LNCaP clone FGC (cell line): ENCODE measurements at regions not wholly inside any gene's neighbourhood (a gene's known extent, or its start where the extent isn't known, plus 50 kb on each side); places are given as distances from the start of the nearest gene placed in this dataset.

Experiments
- DNase-seq: peaks from one replicate; pipeline ENCODE4 v3.0.0-alpha.2; 2011; ENCODE audit warnings: low read depth
- H3K4me3 ChIP-seq: 2 replicates; pipeline ENCODE4 v1.5.1; 2011; ENCODE audit warnings: mild to moderate bottlenecking, low read depth, low read length, control low read depth
- TF ChIP-seq, protein P1 (sequence below): IDR thresholded peaks from 2 replicates; pipeline ENCODE4 v1.5.1; 2012; ENCODE audit warnings: mild to moderate bottlenecking; ENCODE audit not compliant: control insufficient read depth, insufficient read depth; ENCODE audit errors: extremely low read depth

DNA sequence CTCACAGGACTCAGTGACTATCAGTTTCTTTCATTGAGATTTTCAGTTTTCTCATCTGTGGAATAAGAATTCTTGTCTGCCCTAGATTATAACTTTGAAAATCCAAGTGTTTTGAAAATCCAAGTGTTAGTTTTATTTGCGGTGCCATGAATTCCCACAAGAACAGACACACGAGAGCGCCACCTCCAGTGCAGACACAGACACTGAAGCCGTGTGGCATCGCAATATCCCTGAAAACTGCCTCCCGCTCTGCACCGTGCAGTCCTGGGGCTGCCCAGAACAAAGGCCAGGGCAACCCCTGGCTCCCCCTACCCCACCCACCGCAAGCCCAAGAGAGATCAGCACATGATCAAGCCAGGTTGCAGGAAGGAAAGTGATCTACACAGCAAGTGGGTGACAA, 229.5 kb upstream of the ASIC2 start:
- TF ChIP-seq, protein P1, sequence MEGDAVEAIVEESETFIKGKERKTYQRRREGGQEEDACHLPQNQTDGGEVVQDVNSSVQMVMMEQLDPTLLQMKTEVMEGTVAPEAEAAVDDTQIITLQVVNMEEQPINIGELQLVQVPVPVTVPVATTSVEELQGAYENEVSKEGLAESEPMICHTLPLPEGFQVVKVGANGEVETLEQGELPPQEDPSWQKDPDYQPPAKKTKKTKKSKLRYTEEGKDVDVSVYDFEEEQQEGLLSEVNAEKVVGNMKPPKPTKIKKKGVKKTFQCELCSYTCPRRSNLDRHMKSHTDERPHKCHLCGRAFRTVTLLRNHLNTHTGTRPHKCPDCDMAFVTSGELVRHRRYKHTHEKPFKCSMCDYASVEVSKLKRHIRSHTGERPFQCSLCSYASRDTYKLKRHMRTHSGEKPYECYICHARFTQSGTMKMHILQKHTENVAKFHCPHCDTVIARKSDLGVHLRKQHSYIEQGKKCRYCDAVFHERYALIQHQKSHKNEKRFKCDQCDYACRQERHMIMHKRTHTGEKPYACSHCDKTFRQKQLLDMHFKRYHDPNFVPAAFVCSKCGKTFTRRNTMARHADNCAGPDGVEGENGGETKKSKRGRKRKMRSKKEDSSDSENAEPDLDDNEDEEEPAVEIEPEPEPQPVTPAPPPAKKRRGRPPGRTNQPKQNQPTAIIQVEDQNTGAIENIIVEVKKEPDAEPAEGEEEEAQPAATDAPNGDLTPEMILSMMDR = peak; percentile 24; the same call in 1 of the 2 replicates
- H3K4me3 ChIP-seq = no peak overlapping the region
- DNase-seq = no peak

DNA sequence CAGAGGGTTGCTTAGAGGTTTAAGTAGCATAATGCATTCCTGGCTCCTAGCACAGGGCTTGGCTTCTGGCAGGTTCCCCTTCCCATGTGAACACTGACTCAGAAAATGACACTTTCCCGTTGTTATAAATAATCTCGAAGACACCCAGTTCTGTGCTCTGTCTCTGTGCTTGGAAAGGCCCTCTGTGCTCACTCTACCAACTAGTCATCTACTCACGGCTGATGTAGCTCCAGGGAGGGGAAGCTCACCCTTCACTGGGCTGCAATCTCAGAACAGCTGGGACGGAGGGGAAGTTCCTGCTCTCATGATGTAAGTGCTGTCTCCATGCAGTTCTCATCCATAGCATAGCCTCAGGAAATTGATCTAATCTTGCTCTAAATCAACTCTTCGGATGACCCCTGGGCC, 230.5 kb upstream of the ASIC2 start:
- TF ChIP-seq, protein P1 = no peak
- no peak for DNase-seq
- no peak overlapping the region for H3K4me3 ChIP-seq

- H3K4me3 ChIP-seq = no peak overlapping the region
- no peak for DNase-seq
- TF ChIP-seq, protein P1 = no peak
These were observed 232.1 kb upstream of the ASIC2 start for GRCh38 chr17:33525186-33525585.

- TF ChIP-seq, protein P1 = no peak
- no peak for DNase-seq
- no peak overlapping the region for H3K4me3 ChIP-seq
These were observed 233.6 kb upstream of the ASIC2 start for GRCh38 chr17:33526717-33527116.

- TF ChIP-seq, protein P1 = no peak
- no peak for DNase-seq
- no peak overlapping the region for H3K4me3 ChIP-seq
These were observed 234.2 kb upstream of the ASIC2 start for GRCh38 chr17:33527290-33527689.

- TF ChIP-seq, protein P1 = no peak
- DNase-seq = no peak
- no peak overlapping the region for H3K4me3 ChIP-seq
These were observed 235.8 kb upstream of the ASIC2 start for GRCh38 chr17:33528846-33529245.

DNA sequence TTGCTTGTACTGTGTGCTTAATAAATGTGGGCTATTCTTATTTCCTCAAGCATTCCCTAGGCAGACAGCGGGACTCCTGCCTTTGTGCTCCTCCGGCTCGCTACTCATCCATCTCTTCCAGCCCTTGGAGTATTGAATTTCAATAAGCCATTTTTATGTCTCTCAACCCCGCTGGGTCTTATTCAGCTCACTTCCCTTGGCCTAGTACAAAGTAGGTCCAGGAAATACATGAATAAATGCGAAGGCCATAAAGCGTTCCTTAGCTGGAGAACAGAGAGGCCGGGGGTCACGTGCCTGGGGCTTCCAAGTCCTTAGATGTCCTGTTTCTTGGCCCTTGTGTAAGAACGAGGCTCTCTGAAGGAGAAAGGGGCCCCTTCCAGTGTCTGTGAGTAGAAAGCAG, 236.7 kb upstream of the ASIC2 start:
- TF ChIP-seq, protein P1 = no peak
- H3K4me3 ChIP-seq = no peak overlapping the region
- no peak for DNase-seq
